NCI-H82 (cell line): ENCODE measurements at regions not wholly inside any gene's neighbourhood (a gene's known extent, or its start where the extent isn't known, plus 50 kb on each side); places are given as distances from the start of the nearest gene placed in this dataset.

ENCODE experiments used
- DNase-seq: peaks from one replicate; lab custom pipeline; 2025; lab: John Stamatoyannopoulos, UW

- DNase-seq: no peak
These were observed 59.4 kb upstream of the FTH1 start for GRCh38 chr11:62026739-62027370.

GRCh38 chr11:62025487-62026105, 58.2 kb upstream of the FTH1 start:
- no peak for DNase-seq

- no peak for DNase-seq
These were observed 57.6 kb upstream of the FTH1 start for GRCh38 chr11:62024936-62025486.

GRCh38 chr11:62022211-62022610, 54.8 kb upstream of the FTH1 start:
- DNase-seq: no peak

- no peak for DNase-seq
These were observed 53.2 kb upstream of the FTH1 start for GRCh38 chr11:62020661-62021060.

GRCh38 chr11:62018981-62019664, 51.7 kb upstream of the FTH1 start:
- no peak for DNase-seq

GRCh38 chr11:62017878-62018655, 50.6 kb upstream of the FTH1 start:
- DNase-seq: no peak
